KMS-11 (cell line): ENCODE measurements at regions not wholly inside any gene's neighbourhood (a gene's known extent, or its start where the extent isn't known, plus 50 kb on each side); places are given as distances from the start of the nearest gene placed in this dataset.

ENCODE experiments used
- H2AFZ ChIP-seq: fragments of 200-600 bp; sonication (generic); 2 replicates; pipeline ENCODE4 v1.6.1; 2016; ENCODE audit warnings: antibody characterized with exemption, mixed run types, low read depth
- H3K27ac ChIP-seq: fragments of 200-600 bp; sonication (generic); 2 replicates; pipeline ENCODE4 v1.6.1; 2016; ENCODE audit warnings: mild to moderate bottlenecking, mixed run types
- H3K27me3 ChIP-seq: fragments of 200-600 bp; sonication (generic); 2 replicates; pipeline ENCODE4 v1.6.1; 2017; ENCODE audit warnings: mild to moderate bottlenecking, low read depth, mixed run types, moderate library complexity; ENCODE audit not compliant: insufficient read depth
- H3K36me3 ChIP-seq: fragments of 200-600 bp; sonication (generic); 2 replicates; pipeline ENCODE4 v1.6.1; 2017; ENCODE audit warnings: mild to moderate bottlenecking, mixed run types; ENCODE audit not compliant: insufficient read depth
- H3K4me1 ChIP-seq: fragments of 200-600 bp; sonication (generic); 2 replicates; pipeline ENCODE4 v1.6.1; 2016; ENCODE audit warnings: mild to moderate bottlenecking, low read depth, mixed run types; ENCODE audit not compliant: poor library complexity, severe bottlenecking
- H3K4me2 ChIP-seq: fragments of 200-600 bp; sonication (generic); 2 replicates; pipeline ENCODE4 v1.7.0; 2016; ENCODE audit warnings: mild to moderate bottlenecking, mixed run types
- H3K4me3 ChIP-seq: fragments of 200-600 bp; sonication (generic); IDR thresholded peaks from 2 replicates; pipeline ENCODE4 v1.6.1; 2017; ENCODE audit warnings: low read depth, low read length, mixed read lengths; ENCODE audit not compliant: insufficient read depth
- H3K79me2 ChIP-seq: fragments of 200-600 bp; sonication (generic); 2 replicates; pipeline ENCODE4 v1.6.1; 2016; ENCODE audit warnings: low read depth, mixed run types; ENCODE audit not compliant: insufficient read depth
- H3K9ac ChIP-seq: fragments of 200-600 bp; sonication (generic); 2 replicates; pipeline ENCODE4 v1.6.1; 2016; ENCODE audit warnings: mild to moderate bottlenecking, mixed run types
- H4K20me1 ChIP-seq: fragments of 200-600 bp; sonication (generic); 2 replicates; pipeline ENCODE4 v1.6.1; 2016; ENCODE audit warnings: mild to moderate bottlenecking, mixed run types; ENCODE audit not compliant: insufficient read depth
- TF ChIP-seq, protein P1 (sequence below): fragments of 200-600 bp; sonication (generic); conservative IDR thresholded peaks from 2 replicates; pipeline ENCODE4 v1.6.1; 2017; ENCODE audit warnings: low read depth, mild to moderate bottlenecking, antibody characterized with exemption, low read length, moderate library complexity, mixed read lengths

DNA sequence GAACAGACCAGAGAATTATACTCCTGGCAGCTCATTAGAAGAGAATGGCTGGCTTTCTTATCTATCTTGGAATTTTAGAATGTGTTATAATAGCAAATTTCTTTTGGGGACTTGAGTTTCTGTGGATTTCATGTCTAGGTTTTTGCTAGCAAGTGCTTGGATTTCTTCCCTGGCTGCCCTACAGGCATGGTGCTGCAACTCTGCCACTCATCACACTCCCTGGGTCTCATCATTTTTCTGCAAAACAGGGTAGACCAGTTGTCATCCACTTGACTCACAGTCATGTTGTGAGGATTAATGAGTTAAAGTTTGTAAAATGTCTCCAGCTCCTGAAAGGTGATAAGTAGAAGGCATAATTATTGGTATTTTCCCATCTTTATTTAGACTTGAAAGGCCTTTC lies 60.7 kb upstream of the LCORL start:
- Histone ChIP-seq H3K9ac (no peak overlapping the region), H3K4me2 (no peak overlapping the region), H3K27me3 (no peaks in the 10 kb centered on the region), H3K36me3 (no peaks in the 10 kb centered on the region), H2AFZ (no peak overlapping the region), H3K79me2 (no peaks in the 10 kb centered on the region), H3K27ac (no peak overlapping the region), H4K20me1 (no peaks in the 10 kb centered on the region), H3K4me1 (no peaks in the 10 kb centered on the region), H3K4me3 (no peak overlapping the region)
- TF ChIP-seq, protein P1, sequence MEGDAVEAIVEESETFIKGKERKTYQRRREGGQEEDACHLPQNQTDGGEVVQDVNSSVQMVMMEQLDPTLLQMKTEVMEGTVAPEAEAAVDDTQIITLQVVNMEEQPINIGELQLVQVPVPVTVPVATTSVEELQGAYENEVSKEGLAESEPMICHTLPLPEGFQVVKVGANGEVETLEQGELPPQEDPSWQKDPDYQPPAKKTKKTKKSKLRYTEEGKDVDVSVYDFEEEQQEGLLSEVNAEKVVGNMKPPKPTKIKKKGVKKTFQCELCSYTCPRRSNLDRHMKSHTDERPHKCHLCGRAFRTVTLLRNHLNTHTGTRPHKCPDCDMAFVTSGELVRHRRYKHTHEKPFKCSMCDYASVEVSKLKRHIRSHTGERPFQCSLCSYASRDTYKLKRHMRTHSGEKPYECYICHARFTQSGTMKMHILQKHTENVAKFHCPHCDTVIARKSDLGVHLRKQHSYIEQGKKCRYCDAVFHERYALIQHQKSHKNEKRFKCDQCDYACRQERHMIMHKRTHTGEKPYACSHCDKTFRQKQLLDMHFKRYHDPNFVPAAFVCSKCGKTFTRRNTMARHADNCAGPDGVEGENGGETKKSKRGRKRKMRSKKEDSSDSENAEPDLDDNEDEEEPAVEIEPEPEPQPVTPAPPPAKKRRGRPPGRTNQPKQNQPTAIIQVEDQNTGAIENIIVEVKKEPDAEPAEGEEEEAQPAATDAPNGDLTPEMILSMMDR: no peak

DNA sequence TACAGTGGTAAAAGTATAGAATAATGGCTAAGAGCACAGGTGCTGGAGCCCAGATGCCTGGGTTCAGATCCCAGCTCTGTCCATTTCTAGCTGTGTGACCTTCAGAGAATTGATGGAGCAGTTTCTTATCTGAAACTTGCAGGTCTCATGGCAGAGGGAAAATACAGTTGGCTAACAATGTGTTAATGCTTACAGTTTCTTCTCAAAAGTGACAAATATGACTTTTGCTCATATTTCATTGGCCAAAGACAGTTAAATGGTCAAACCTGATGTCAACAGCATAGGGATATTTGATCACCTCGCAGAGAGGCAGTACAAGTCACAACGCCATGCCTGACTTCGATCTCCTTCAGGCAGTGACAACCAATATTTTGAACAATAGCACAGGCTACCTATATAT lies 60.2 kb upstream of the LCORL start:
- Histone ChIP-seq H3K27ac (no peak overlapping the region), H3K36me3 (no peaks in the 10 kb centered on the region), H3K4me2 (no peak overlapping the region), H3K4me1 (no peaks in the 10 kb centered on the region), H3K9ac (no peak overlapping the region), H3K79me2 (no peaks in the 10 kb centered on the region), H3K27me3 (no peaks in the 10 kb centered on the region), H4K20me1 (no peaks in the 10 kb centered on the region), H2AFZ (no peak overlapping the region), H3K4me3 (no peak overlapping the region)
- TF ChIP-seq, protein P1: no peak

DNA sequence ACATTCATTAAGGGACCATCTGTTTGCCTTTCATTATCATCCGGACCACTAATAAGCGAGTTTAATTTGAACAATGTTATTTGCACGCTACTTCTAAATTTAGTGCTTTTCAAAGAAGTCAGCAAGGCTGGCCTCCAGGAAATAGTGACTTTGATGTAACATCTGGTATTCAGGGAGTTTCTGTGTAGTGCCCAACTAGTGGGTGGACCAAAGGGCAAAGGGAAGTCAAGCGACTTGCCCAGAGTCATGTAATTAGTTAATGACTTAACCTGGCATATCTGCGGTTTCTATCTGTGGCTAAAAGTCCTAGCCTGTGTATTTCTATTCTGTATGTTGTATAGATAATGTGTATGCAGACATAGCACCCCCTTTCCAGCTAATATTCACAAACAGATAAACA lies 56.3 kb upstream of the LCORL start:
- Histone ChIP-seq H3K4me1 (no peaks in the 10 kb centered on the region), H3K27ac (no peak overlapping the region), H4K20me1 (no peaks in the 10 kb centered on the region), H2AFZ (no peak overlapping the region), H3K4me3 (no peak overlapping the region), H3K36me3 (no peaks in the 10 kb centered on the region), H3K9ac (no peak overlapping the region), H3K4me2 (no peak overlapping the region), H3K79me2 (no peaks in the 10 kb centered on the region), H3K27me3 (no peaks in the 10 kb centered on the region)
- TF ChIP-seq, protein P1: no peak

DNA sequence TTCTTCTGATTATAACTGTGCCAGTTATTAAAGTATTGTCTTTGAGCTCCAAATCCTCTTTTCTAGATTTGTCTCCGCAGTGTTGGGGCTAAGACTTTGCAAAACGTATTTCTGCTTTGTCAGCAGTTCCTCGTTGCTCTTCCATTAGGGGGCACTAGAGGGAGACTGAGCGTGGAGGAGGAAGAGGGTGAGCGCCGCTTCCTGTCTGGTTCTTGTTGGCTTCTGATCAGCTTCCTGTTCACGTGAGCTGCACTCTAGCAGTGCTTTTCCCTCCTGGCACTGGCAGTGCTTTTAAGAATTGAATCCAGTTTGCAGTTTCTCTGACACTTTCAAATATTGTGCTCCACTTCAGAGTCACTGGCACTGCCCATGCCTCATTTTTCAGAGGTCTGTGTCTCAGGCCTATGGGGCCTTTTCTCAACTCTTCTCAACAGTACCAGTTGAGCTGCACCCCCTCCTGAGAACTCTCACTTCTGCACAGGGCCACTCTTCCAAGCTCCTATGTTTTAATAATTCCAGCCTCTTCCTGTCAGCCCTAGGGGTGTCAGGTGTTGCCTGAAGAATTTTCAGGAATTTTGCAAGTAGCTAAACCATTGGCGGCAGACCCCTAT lies 54.4 kb upstream of the LCORL start:
- Histone ChIP-seq H4K20me1 (no peaks in the 10 kb centered on the region), H2AFZ (peak overlapping the region; percentile 30; the same call in 1 of the 2 replicates), H3K27ac (no peak overlapping the region), H3K4me3 (no peak overlapping the region), H3K36me3 (no peaks in the 10 kb centered on the region), H3K27me3 (no peaks in the 10 kb centered on the region), H3K4me1 (no peaks in the 10 kb centered on the region), H3K9ac (no peak overlapping the region), H3K79me2 (no peaks in the 10 kb centered on the region), H3K4me2 (no peak overlapping the region)
- TF ChIP-seq, protein P1: 0 out of 2 replicates have a peak, but pooled peaks have one; percentile 41
